ENCODE measurements at regions not wholly inside any gene's neighbourhood (a gene's known extent, or its start where the extent isn't known, plus 50 kb on each side); places are given as distances from the start of the nearest gene placed in this dataset.
A peak's percentile ranks its signal among the peaks of the same experiment; 100 is the strongest.

DNA sequence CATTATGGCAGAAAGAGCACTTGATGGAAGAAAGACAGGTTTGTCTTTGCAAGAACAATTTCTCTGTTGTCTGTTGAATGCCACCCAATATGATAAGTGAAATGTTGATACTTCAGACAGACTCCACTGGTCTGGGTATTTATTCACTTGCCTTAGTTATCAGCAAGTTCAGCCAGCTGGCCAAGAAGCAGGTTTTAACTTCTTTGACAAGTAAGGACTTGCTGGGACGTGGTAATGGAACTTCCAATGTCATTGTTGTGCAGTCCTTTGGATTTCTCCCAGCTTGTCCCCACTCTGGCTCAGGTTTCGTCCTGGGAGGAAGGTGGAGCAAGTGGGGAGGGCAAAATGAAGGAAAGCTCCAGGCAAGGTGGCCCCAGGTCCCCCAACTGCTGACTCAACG lies 497.4 kb downstream of the RPS24 start:
- Histone ChIP-seq H3K36me3 (ENCODE audit: low read depth, missing control alignments) (no peaks in the 10 kb centered on the region), H3K4me3 (no peak overlapping the region), H3K27me3 (no peaks in the 10 kb centered on the region), H3K4me1 (peaks cover 14% of the 10 kb centered on the region), H3K9me3 (no peaks in the 10 kb centered on the region), H3K27ac (no peak overlapping the region)
- WGBS, 2 donors, result 32 to 34% methylated on average over 2 to 3 of the region's 3 CpGs
- DNase-seq, result peak; percentile 41
- intact Hi-C loops (cut with DNase I; ENCODE audit: low total_unique reads), result no loop called here
- TF ChIP-seq POLR2A (IDR thresholded peaks at IDR 0.05) (no peak), CTCF (IDR thresholded peaks at IDR 0.05) (no peak)

- Histone ChIP-seq H3K27ac (no peak overlapping the region), H3K36me3 (ENCODE audit: low read depth, missing control alignments) (no peaks in the 10 kb centered on the region), H3K4me1 (peaks cover 14% of the 10 kb centered on the region), H3K4me3 (no peak overlapping the region), H3K27me3 (no peaks in the 10 kb centered on the region), H3K9me3 (no peaks in the 10 kb centered on the region)
- DNase-seq, result no peak
- TF ChIP-seq POLR2A (IDR thresholded peaks at IDR 0.05), result no peak
- TF ChIP-seq CTCF (IDR thresholded peaks at IDR 0.05), result no peak
- WGBS, 2 donors, result 76 to 79% methylated on average over 3 of the region's 3 CpGs
- intact Hi-C loops (cut with DNase I; ENCODE audit: low total_unique reads), result no loop called here
Measured at GRCh38 chr10:78532480-78533042, 498.9 kb downstream of the RPS24 start.

- 52 to 56% methylated on average over 5 of the region's 5 CpGs for WGBS, 2 donors
- Histone ChIP-seq H3K36me3 (ENCODE audit: low read depth, missing control alignments) (no peaks in the 10 kb centered on the region), H3K9me3 (no peaks in the 10 kb centered on the region), H3K27me3 (no peaks in the 10 kb centered on the region), H3K4me3 (no peak overlapping the region), H3K4me1 (peaks cover 14% of the 10 kb centered on the region), H3K27ac (no peak overlapping the region)
- TF ChIP-seq POLR2A (IDR thresholded peaks at IDR 0.05) (no peak), CTCF (IDR thresholded peaks at IDR 0.05) (no peak)
- no peak for DNase-seq
- intact Hi-C loops (cut with DNase I; ENCODE audit: low total_unique reads), result no loop called here
Measured at GRCh38 chr10:78533098-78533497, 499.4 kb downstream of the RPS24 start.

DNA sequence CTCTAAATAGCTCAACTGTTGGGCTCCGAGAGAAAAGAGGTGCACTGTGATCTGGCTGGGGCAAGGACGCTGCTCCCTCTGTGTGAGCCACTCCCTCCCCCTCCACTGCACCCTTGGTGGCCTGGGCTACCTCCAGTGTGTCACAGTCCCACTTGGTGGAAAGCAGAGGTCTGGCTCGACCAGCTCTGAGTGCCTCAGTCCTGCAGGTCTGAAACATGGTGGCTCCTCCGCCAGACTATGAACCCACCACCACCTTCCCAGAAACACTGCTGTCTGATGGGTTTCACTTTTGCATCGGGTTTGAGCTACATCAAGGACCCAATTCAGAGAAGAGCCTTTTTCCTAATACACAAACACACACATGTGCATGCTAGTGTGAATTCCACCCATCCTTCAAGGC lies 500.1 kb downstream of the RPS24 start:
- H3K4me3 ChIP-seq, result no peak overlapping the region
- no peaks in the 10 kb centered on the region for H3K27me3 ChIP-seq
- TF ChIP-seq POLR2A (IDR thresholded peaks at IDR 0.05) (no peak), CTCF (IDR thresholded peaks at IDR 0.05) (no peak)
- no peak overlapping the region for H3K27ac ChIP-seq
- 70 to 83% methylated on average over 4 to 5 of the region's 5 CpGs for WGBS, 2 donors
- H3K36me3 ChIP-seq (ENCODE audit: low read depth, missing control alignments), result no peaks in the 10 kb centered on the region
- no peaks in the 10 kb centered on the region for H3K9me3 ChIP-seq
- H3K4me1 ChIP-seq, result peaks cover 14% of the 10 kb centered on the region
- intact Hi-C loops (cut with DNase I; ENCODE audit: low total_unique reads), result no loop called here
- DNase-seq, result no peak

DNA sequence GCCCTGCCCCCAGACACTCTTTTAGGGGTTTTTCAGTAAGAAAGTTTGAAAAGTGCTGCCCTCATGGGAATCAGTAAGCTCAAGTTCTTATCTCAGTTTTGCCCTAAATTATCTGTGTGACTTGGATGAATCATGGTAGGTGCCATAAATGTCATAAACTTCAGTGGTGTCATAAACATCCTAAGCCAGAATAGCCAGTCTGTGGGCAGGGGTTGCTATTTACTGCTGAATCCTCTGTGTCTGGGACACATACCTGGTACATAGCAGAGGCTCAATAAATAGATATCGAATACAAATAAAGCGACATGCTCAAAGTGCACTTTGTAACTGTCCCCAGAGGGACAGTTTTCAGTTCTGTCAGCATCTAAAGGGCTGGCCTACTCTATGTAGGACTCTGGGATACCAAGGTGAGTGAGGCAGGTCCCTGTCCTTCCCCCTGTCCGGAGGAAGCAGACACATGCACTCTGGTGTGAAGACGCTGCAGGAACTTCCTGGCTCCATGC lies 502.1 kb downstream of the RPS24 start:
- 93 to 95% methylated on average over 4 of the region's 4 CpGs for WGBS, 2 donors
- Histone ChIP-seq H3K36me3 (ENCODE audit: low read depth, missing control alignments) (no peaks in the 10 kb centered on the region), H3K9me3 (no peaks in the 10 kb centered on the region), H3K4me3 (no peak overlapping the region), H3K27me3 (no peaks in the 10 kb centered on the region), H3K27ac (no peak overlapping the region), H3K4me1 (peaks cover 14% of the 10 kb centered on the region)
- intact Hi-C loops (cut with DNase I; ENCODE audit: low total_unique reads), result no loop called here
- TF ChIP-seq POLR2A (IDR thresholded peaks at IDR 0.05) (no peak), CTCF (IDR thresholded peaks at IDR 0.05) (no peak)
- no peak for DNase-seq

All from testis (tissue), 2 donors.